SK-N-SH (cell line): ENCODE measurements at regions not wholly inside any gene's neighbourhood (a gene's known extent, or its start where the extent isn't known, plus 50 kb on each side); places are given as distances from the start of the nearest gene placed in this dataset.

Source experiments
- CTCF ChIP-seq: fragments of 200-600 bp; sonication (generic); IDR thresholded peaks from 2 replicates; pipeline ENCODE4 v1.6.1; 2017; ENCODE audit warnings: antibody characterized with exemption, mild to moderate bottlenecking, moderate library complexity
- ELF1 ChIP-seq: IDR thresholded peaks from 2 replicates; pipeline ENCODE4 v1.4.0; 2012
- EZH2phosphoT487 ChIP-seq: fragments of 200-600 bp; sonication (generic); IDR thresholded peaks from 2 replicates; pipeline ENCODE4 v1.6.1; 2017; ENCODE audit warnings: low read depth, mixed run types, mild to moderate bottlenecking, antibody characterized with exemption, moderate library complexity, borderline replicate concordance
- NFIC ChIP-seq: IDR thresholded peaks from 2 replicates; pipeline ENCODE4 v1.4.0; 2012; ENCODE audit warnings: borderline replicate concordance
- POLR2AphosphoS5 ChIP-seq: IDR thresholded peaks from 2 replicates; pipeline ENCODE4 v1.6.1; 2012; ENCODE audit warnings: low read depth, low read length
- REST ChIP-seq: IDR thresholded peaks from 2 replicates; pipeline ENCODE4 v1.6.1; 2012; ENCODE audit warnings: mild to moderate bottlenecking, low read depth, low read length, moderate library complexity
- SMC3 ChIP-seq: IDR thresholded peaks from 2 replicates; pipeline ENCODE4 v1.6.1; 2012; ENCODE audit warnings: low read depth, low read length, improper control_type of control experiment
- TAF1 ChIP-seq: IDR thresholded peaks from 2 replicates; pipeline ENCODE4 v1.6.1; 2012; ENCODE audit warnings: low read depth, mild to moderate bottlenecking, low read length, moderate library complexity, borderline replicate concordance
- ZBTB33 ChIP-seq: IDR thresholded peaks from 2 replicates; pipeline ENCODE4 v1.4.0; 2012; ENCODE audit warnings: low read depth, borderline replicate concordance

- TF ChIP-seq ZBTB33 (no peak), CTCF (no peak), SMC3 (no peak), ELF1 (no peak), REST (no peak), TAF1 (no peak), EZH2phosphoT487 (no peak), NFIC (no peak), POLR2AphosphoS5 (no peak)
Observed at GRCh38 chr7:18276380-18276779, 219.2 kb upstream of the HDAC9 start.
